Neuron (in vitro differentiated cells): ENCODE measurements at regions not wholly inside any gene's neighbourhood (a gene's known extent, or its start where the extent isn't known, plus 50 kb on each side); places are given as distances from the start of the nearest gene placed in this dataset.
"Not testable (repeated sequence)": the region's sequence is repeated elsewhere in the genome, so short reads cannot be mapped to it uniquely, and the experiment has no call there.

ENCODE experiments used
- H2AFZ ChIP-seq: one replicate; pipeline ENCODE4 v1.6.1; 2013; ENCODE audit warnings: low read depth, mild to moderate bottlenecking, inconsistent platforms, low read length, moderate library complexity
- H3K27me3 ChIP-seq: one replicate; pipeline ENCODE4 v1.6.1; 2013; ENCODE audit warnings: low read length; ENCODE audit not compliant: insufficient read depth
- H3K36me3 ChIP-seq: one replicate; pipeline ENCODE4 v1.6.1; 2013; ENCODE audit warnings: low read length; ENCODE audit not compliant: insufficient read depth
- H3K4me1 ChIP-seq: one replicate; pipeline ENCODE4 v1.6.1; 2013; ENCODE audit warnings: low read length; ENCODE audit not compliant: insufficient read depth
- H3K4me3 ChIP-seq: 2 replicates; pipeline ENCODE4 v1.5.1; 2013; ENCODE audit warnings: mild to moderate bottlenecking, low read length, moderate library complexity
- H3K9me3 ChIP-seq: one replicate; pipeline ENCODE4 v1.6.1; 2013; ENCODE audit warnings: low read length

- H3K9me3 ChIP-seq, H2AFZ ChIP-seq, H3K4me3 ChIP-seq, H3K4me1 ChIP-seq, H3K27me3 ChIP-seq: not testable (repeated sequence)
- peaks cover 15% of the 10 kb centered on the region for H3K36me3 ChIP-seq
Observed at GRCh38 chr15:30729880-30730590, 104.1 kb downstream of the ARHGAP11B start.

GRCh38 chr15:30730633-30731032 is 104.7 kb downstream of the ARHGAP11B start:
- H3K4me3 ChIP-seq, H3K4me1 ChIP-seq, H3K9me3 ChIP-seq, H2AFZ ChIP-seq, H3K27me3 ChIP-seq: not testable (repeated sequence)
- H3K36me3 ChIP-seq = peaks cover 15% of the 10 kb centered on the region

- not testable (repeated sequence) for H2AFZ ChIP-seq
- H3K36me3 ChIP-seq = peaks cover 22% of the 10 kb centered on the region
Observed at GRCh38 chr15:30732100-30732499, 106.2 kb downstream of the ARHGAP11B start.

GRCh38 chr15:30735884-30736564 is 110.1 kb downstream of the ARHGAP11B start:
- H3K4me1 ChIP-seq, H3K4me3 ChIP-seq, H2AFZ ChIP-seq, H3K27me3 ChIP-seq, H3K9me3 ChIP-seq: not testable (repeated sequence)
- H3K36me3 ChIP-seq = peaks cover 16% of the 10 kb centered on the region

More at GRCh38 chr15:30732100-30732499, 106.2 kb downstream of the ARHGAP11B start:
- not testable (repeated sequence) for H3K4me1 ChIP-seq, H3K27me3 ChIP-seq, H3K4me3 ChIP-seq, H3K9me3 ChIP-seq

GRCh38 chr15:30742796-30743195 is 116.9 kb downstream of the ARHGAP11B start:
- H3K36me3 ChIP-seq, H3K4me3 ChIP-seq, H3K4me1 ChIP-seq: not testable (repeated sequence)

GRCh38 chr15:30749048-30749447 is 123.1 kb downstream of the ARHGAP11B start:
- H3K4me1 ChIP-seq, H3K9me3 ChIP-seq, H3K36me3 ChIP-seq, H3K4me3 ChIP-seq, H2AFZ ChIP-seq, H3K27me3 ChIP-seq: not testable (repeated sequence)

More at GRCh38 chr15:30742796-30743195, 116.9 kb downstream of the ARHGAP11B start:
- H3K27me3 ChIP-seq, H3K9me3 ChIP-seq, H2AFZ ChIP-seq: not testable (repeated sequence)

GRCh38 chr15:30755036-30755687 is 129.2 kb downstream of the ARHGAP11B start:
- not testable (repeated sequence) for H3K36me3 ChIP-seq, H3K4me3 ChIP-seq, H3K9me3 ChIP-seq, H3K4me1 ChIP-seq, H2AFZ ChIP-seq, H3K27me3 ChIP-seq

GRCh38 chr15:30760633-30761032 is 134.7 kb downstream of the ARHGAP11B start:
- not testable (repeated sequence) for H3K36me3 ChIP-seq, H3K27me3 ChIP-seq

GRCh38 chr15:30761365-30761764 is 135.4 kb downstream of the ARHGAP11B start:
- H3K36me3 ChIP-seq, H3K4me1 ChIP-seq, H3K4me3 ChIP-seq, H3K9me3 ChIP-seq, H2AFZ ChIP-seq, H3K27me3 ChIP-seq: not testable (repeated sequence)

More at GRCh38 chr15:30760633-30761032, 134.7 kb downstream of the ARHGAP11B start:
- not testable (repeated sequence) for H3K4me1 ChIP-seq, H3K9me3 ChIP-seq, H3K4me3 ChIP-seq, H2AFZ ChIP-seq

GRCh38 chr15:30769390-30770124 is 134.2 kb upstream of the FAN1 start:
- H2AFZ ChIP-seq, H3K4me1 ChIP-seq, H3K4me3 ChIP-seq, H3K27me3 ChIP-seq, H3K9me3 ChIP-seq, H3K36me3 ChIP-seq: not testable (repeated sequence)

GRCh38 chr15:30770759-30771158 is 133.0 kb upstream of the FAN1 start:
- Histone ChIP-seq H3K9me3 (no peaks in the 10 kb centered on the region), H3K36me3 (peaks cover 5% of the 10 kb centered on the region), H3K4me1 (no peaks in the 10 kb centered on the region), H2AFZ (no peak overlapping the region), H3K4me3 (no peak overlapping the region), H3K27me3 (no peaks in the 10 kb centered on the region)

- Histone ChIP-seq H3K4me3 (no peak overlapping the region), H3K36me3 (no peaks in the 10 kb centered on the region), H2AFZ (no peak overlapping the region), H3K9me3 (no peaks in the 10 kb centered on the region), H3K4me1 (no peaks in the 10 kb centered on the region), H3K27me3 (no peaks in the 10 kb centered on the region)
Observed at GRCh38 chr15:30783019-30783418, 120.7 kb upstream of the FAN1 start.

- H3K9me3 ChIP-seq = no peaks in the 10 kb centered on the region
- no peaks in the 10 kb centered on the region for H3K27me3 ChIP-seq
- H3K36me3 ChIP-seq = no peaks in the 10 kb centered on the region
- H2AFZ ChIP-seq = no peak overlapping the region
- H3K4me3 ChIP-seq = no peak overlapping the region
- H3K4me1 ChIP-seq = no peaks in the 10 kb centered on the region
Observed at GRCh38 chr15:30788595-30788994, 115.1 kb upstream of the FAN1 start.
